ENCODE measurements at regions not wholly inside any gene's neighbourhood (a gene's known extent, or its start where the extent isn't known, plus 50 kb on each side); places are given as distances from the start of the nearest gene placed in this dataset.

DNA sequence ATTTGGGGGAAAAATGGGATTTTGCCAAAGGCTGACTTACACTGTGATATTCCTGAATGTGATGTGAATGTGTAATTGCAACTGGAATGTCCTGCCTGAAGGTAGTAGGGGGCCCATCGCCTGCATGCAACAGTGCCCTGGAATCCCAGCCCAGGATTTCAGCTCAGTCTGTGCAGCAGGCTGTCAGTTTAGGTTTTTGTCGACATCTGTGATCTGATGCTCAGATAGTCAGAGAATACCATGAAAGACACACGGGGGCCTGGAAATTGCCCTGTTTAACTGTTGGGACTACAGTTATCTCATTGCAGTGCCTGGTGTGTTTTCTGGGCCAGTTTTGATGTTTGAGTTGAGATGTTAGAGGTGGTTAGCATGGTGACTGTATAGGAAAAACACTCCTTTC lies 84.5 kb upstream of the HK2 start:
- Histone ChIP-seq H2AFZ (ENCODE audit: low read depth, low read length) (no peak overlapping the region), H3K9ac (ENCODE audit: low read length) (no peak overlapping the region), H3K27ac (ENCODE audit: low read length) (no peak overlapping the region), H3K4me3 (ENCODE audit: low read length) (no peak overlapping the region), H3K79me2 (replicated peaks; ENCODE audit: insufficient read depth, low read length) (no peaks in the 10 kb centered on the region), H4K20me1 (ENCODE audit: insufficient read depth) (no peaks in the 10 kb centered on the region), H3F3A (ENCODE audit: insufficient read depth, low read length, poor library complexity, severe bottlenecking) (no peaks in the 10 kb centered on the region), H3K36me3 (ENCODE audit: insufficient read depth, low read length) (no peaks in the 10 kb centered on the region), H3K9me2 (ENCODE audit: insufficient read depth, low read length) (no peaks in the 10 kb centered on the region), H3K27me3 (ENCODE audit: insufficient read depth, low read depth, low read length) (no peaks in the 10 kb centered on the region), H3K4me2 (ENCODE audit: low read length) (no peak overlapping the region), H3K9me3 (ENCODE audit: low read length) (no peaks in the 10 kb centered on the region)
- TF ChIP-seq EZH2 (IDR thresholded peaks at IDR 0.05; ENCODE audit: borderline replicate concordance, insufficient read depth, low read length, poor library complexity, severe bottlenecking) (no peak), REST (IDR thresholded peaks at IDR 0.05; ENCODE audit: borderline replicate concordance) (no peak), SMC3 (conservative IDR thresholded peaks at IDR 0.05; ENCODE audit: poor library complexity) (no peak), MXI1 (conservative IDR thresholded peaks at IDR 0.05; ENCODE audit: poor library complexity, severe bottlenecking) (no peak), CTCF (IDR thresholded peaks at IDR 0.05; ENCODE audit: poor library complexity, severe bottlenecking) (no peak)

GRCh38 chr2:74751981-74752851 lies 81.7 kb upstream of the HK2 start:
- Histone ChIP-seq H3K9me3 (ENCODE audit: low read length) (no peaks in the 10 kb centered on the region), H3K27ac (ENCODE audit: low read length) (no peak overlapping the region), H3K4me2 (ENCODE audit: low read length) (no peak overlapping the region), H3K27me3 (ENCODE audit: insufficient read depth, low read depth, low read length) (no peaks in the 10 kb centered on the region), H3K4me3 (ENCODE audit: low read length) (no peak overlapping the region), H3K9ac (ENCODE audit: low read length) (no peak overlapping the region), H3K9me2 (ENCODE audit: insufficient read depth, low read length) (no peaks in the 10 kb centered on the region), H3K79me2 (replicated peaks; ENCODE audit: insufficient read depth, low read length) (no peaks in the 10 kb centered on the region), H3F3A (ENCODE audit: insufficient read depth, low read length, poor library complexity, severe bottlenecking) (no peaks in the 10 kb centered on the region), H4K20me1 (ENCODE audit: insufficient read depth) (no peaks in the 10 kb centered on the region), H3K36me3 (ENCODE audit: insufficient read depth, low read length) (no peaks in the 10 kb centered on the region), H2AFZ (ENCODE audit: low read depth, low read length) (no peak overlapping the region)
- TF ChIP-seq EZH2 (IDR thresholded peaks at IDR 0.05; ENCODE audit: borderline replicate concordance, insufficient read depth, low read length, poor library complexity, severe bottlenecking) (no peak), EP300 (conservative IDR thresholded peaks at IDR 0.05; ENCODE audit: poor library complexity, severe bottlenecking) (no peak)

- H3K36me3 ChIP-seq (ENCODE audit: insufficient read depth, low read length): no peaks in the 10 kb centered on the region
- H3K9me2 ChIP-seq (ENCODE audit: insufficient read depth, low read length): no peaks in the 10 kb centered on the region
- no peak overlapping the region for H3K27ac ChIP-seq (ENCODE audit: low read length)
- no peaks in the 10 kb centered on the region for H4K20me1 ChIP-seq (ENCODE audit: insufficient read depth)
- no peaks in the 10 kb centered on the region for H3F3A ChIP-seq (ENCODE audit: insufficient read depth, low read length, poor library complexity, severe bottlenecking)
- no peak overlapping the region for H2AFZ ChIP-seq (ENCODE audit: low read depth, low read length)
- H3K9me3 ChIP-seq (ENCODE audit: low read length): no peaks in the 10 kb centered on the region
- no peak overlapping the region for H3K4me3 ChIP-seq (ENCODE audit: low read length)
- TF ChIP-seq CTCF (IDR thresholded peaks at IDR 0.05; ENCODE audit: poor library complexity, severe bottlenecking): no peak
- TF ChIP-seq TAF1 (IDR thresholded peaks at IDR 0.05; ENCODE audit: low read depth): no peak
- no peak for TF ChIP-seq RAD21 (conservative IDR thresholded peaks at IDR 0.05)
- no peak for TF ChIP-seq POLR2AphosphoS5 (IDR thresholded peaks at IDR 0.05)
- TF ChIP-seq REST (IDR thresholded peaks at IDR 0.05; ENCODE audit: borderline replicate concordance): no peak
- TF ChIP-seq EZH2 (IDR thresholded peaks at IDR 0.05; ENCODE audit: borderline replicate concordance, insufficient read depth, low read length, poor library complexity, severe bottlenecking): no peak
- no peak for TF ChIP-seq SMC3 (conservative IDR thresholded peaks at IDR 0.05; ENCODE audit: poor library complexity)
- no peak for TF ChIP-seq EP300 (conservative IDR thresholded peaks at IDR 0.05; ENCODE audit: poor library complexity, severe bottlenecking)
- TF ChIP-seq MXI1 (conservative IDR thresholded peaks at IDR 0.05; ENCODE audit: poor library complexity, severe bottlenecking): no peak
- no peak overlapping the region for H3K4me2 ChIP-seq (ENCODE audit: low read length)
- H3K79me2 ChIP-seq (replicated peaks; ENCODE audit: insufficient read depth, low read length): no peaks in the 10 kb centered on the region
- no peaks in the 10 kb centered on the region for H3K27me3 ChIP-seq (ENCODE audit: insufficient read depth, low read depth, low read length)
- H3K9ac ChIP-seq (ENCODE audit: low read length): no peak overlapping the region
These were observed 78.5 kb upstream of the HK2 start for GRCh38 chr2:74755386-74755785.
